Suprapubic skin (tissue), 4 donors: ENCODE measurements at regions not wholly inside any gene's neighbourhood (a gene's known extent, or its start where the extent isn't known, plus 50 kb on each side); places are given as distances from the start of the nearest gene placed in this dataset.

Experiments used
- EP300 ChIP-seq: sonication (generic); formaldehyde crosslinking; IDR thresholded peaks from one replicate; pipeline ENCODE4 v1.6.1; 2017; ENCODE audit warnings: antibody characterized with exemption
- POLR2A ChIP-seq, 2 donors: fragments of 450-650 bp; IDR thresholded peaks; one replicate each; pipeline ENCODE4 v1.6.1; 2017; ENCODE audit warnings: antibody characterized with exemption in 2 of 2, mild to moderate bottlenecking in 2 of 2, moderate library complexity in 2 of 2
- POLR2AphosphoS5 ChIP-seq, 3 donors: sonication (generic); formaldehyde crosslinking; IDR thresholded peaks; one replicate each; pipeline ENCODE4 v1.6.1; 2017; ENCODE audit warnings: antibody characterized with exemption in 3 of 3
- TF ChIP-seq, protein P1 (sequence below), 2 donors: fragments of 200-600 bp in 1 of 2; fragments of 450-650 bp in 1 of 2; sonication (generic) in 1 of 2; IDR thresholded peaks; one replicate each; pipeline ENCODE4 v1.5.1; 2016 to 2019; ENCODE audit warnings: antibody characterized with exemption in 2 of 2, mild to moderate bottlenecking in 1 of 2, moderate library complexity in 1 of 2

GRCh38 chr16:22754577-22754976 lies 59.4 kb upstream of the HS3ST2 start:
- TF ChIP-seq POLR2AphosphoS5 (IDR thresholded peaks at IDR 0.05), result no peak
- TF ChIP-seq, protein P1, sequence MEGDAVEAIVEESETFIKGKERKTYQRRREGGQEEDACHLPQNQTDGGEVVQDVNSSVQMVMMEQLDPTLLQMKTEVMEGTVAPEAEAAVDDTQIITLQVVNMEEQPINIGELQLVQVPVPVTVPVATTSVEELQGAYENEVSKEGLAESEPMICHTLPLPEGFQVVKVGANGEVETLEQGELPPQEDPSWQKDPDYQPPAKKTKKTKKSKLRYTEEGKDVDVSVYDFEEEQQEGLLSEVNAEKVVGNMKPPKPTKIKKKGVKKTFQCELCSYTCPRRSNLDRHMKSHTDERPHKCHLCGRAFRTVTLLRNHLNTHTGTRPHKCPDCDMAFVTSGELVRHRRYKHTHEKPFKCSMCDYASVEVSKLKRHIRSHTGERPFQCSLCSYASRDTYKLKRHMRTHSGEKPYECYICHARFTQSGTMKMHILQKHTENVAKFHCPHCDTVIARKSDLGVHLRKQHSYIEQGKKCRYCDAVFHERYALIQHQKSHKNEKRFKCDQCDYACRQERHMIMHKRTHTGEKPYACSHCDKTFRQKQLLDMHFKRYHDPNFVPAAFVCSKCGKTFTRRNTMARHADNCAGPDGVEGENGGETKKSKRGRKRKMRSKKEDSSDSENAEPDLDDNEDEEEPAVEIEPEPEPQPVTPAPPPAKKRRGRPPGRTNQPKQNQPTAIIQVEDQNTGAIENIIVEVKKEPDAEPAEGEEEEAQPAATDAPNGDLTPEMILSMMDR (IDR thresholded peaks at IDR 0.05), result no peak
- TF ChIP-seq POLR2A (IDR thresholded peaks at IDR 0.05), result no peak
- no peak for TF ChIP-seq EP300
